Left lung (tissue), 4 donors: ENCODE measurements at regions not wholly inside any gene's neighbourhood (a gene's known extent, or its start where the extent isn't known, plus 50 kb on each side); places are given as distances from the start of the nearest gene placed in this dataset.
"Not testable (repeated sequence)": the region's sequence is repeated elsewhere in the genome, so short reads cannot be mapped to it uniquely, and the experiment has no call there.

ENCODE experiments used
- ATAC-seq: fragments of 200-7000 bp; cut with Tn5 transposase; one replicate; pipeline ENCODE4 v1.9.1; 2020; ENCODE audit warnings: moderate library complexity
- DNase-seq, 4 donors: peaks; one replicate each; pipeline ENCODE4 v3.0.0-alpha.2; 2013 to 2020
- H3K27ac ChIP-seq, 2 donors: fragments of 200-600 bp; sonication (generic) in 1 of 2; one replicate each; pipeline versions ENCODE4 v1.5.0 to v1.8.0; 2020 to 2021
- H3K27me3 ChIP-seq, 2 donors: fragments of 200-600 bp; sonication (generic) in 1 of 2; one replicate each; pipeline versions ENCODE4 v1.5.0 to v1.8.0; 2020 to 2021
- H3K36me3 ChIP-seq, 2 donors: fragments of 200-600 bp; sonication (generic) in 1 of 2; one replicate each; pipeline versions ENCODE4 v1.5.0 to v1.8.0; 2020 to 2021
- H3K4me1 ChIP-seq, 2 donors: fragments of 200-600 bp; one replicate each; pipeline ENCODE4 v1.8.0; 2021
- H3K4me3 ChIP-seq, 2 donors: fragments of 200-600 bp; sonication (generic) in 1 of 2; one replicate each; pipeline versions ENCODE4 v1.5.0 to v1.8.0; 2020 to 2021; ENCODE audit warnings: mild to moderate bottlenecking in 1 of 2
- H3K9me3 ChIP-seq, 2 donors: fragments of 200-600 bp; sonication (generic) in 1 of 2; one replicate each; pipeline versions ENCODE4 v1.5.0 to v1.8.0; 2020 to 2021
- intact Hi-C, 2 donors: fragments of 100-400 bp; cut with DNase I; formaldehyde crosslinking; loops; one replicate each; pipeline versions ENCODE4 v1.11.2 to v1.14.2; 2022
- TF ChIP-seq, protein P1 (sequence below), 2 donors: fragments of 200-600 bp; sonication (generic) in 1 of 2; IDR thresholded peaks; one replicate each; pipeline versions ENCODE4 v1.5.0 to v1.8.0; 2021; ENCODE audit warnings: antibody characterized with exemption in 2 of 2
- donor health status: DM: no; HTN: yes; CAD: no.
- donor health status: DM: no; HTN: no; CAD: no.

DNA sequence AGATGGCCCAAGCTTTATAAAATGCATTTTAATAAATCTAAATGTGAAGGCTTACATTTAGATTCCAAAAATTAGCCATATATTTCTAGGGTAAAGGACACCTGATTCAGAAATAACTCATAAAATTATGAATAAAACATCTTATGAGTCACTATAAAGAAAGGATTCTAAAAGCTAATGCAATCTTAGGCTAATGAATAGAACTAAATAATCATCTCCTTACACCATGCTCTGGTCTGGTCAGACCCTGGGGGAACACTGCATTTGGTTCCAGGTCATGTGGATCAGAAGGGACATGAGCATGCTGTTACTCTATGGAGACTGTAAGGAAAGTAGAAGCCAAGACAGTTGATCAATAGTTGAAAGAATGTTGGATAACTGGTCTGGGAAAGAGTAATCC, 370.4 kb downstream of the NDFIP2 start:
- no peaks in the 10 kb centered on the region for H3K4me1 ChIP-seq
- H3K9me3 ChIP-seq, result no peaks in the 10 kb centered on the region
- H3K4me3 ChIP-seq, result no peak overlapping the region
- no peak overlapping the region for H3K27ac ChIP-seq
- intact Hi-C loops, result no loop called here
- DNase-seq, result no peak
- TF ChIP-seq, protein P1, sequence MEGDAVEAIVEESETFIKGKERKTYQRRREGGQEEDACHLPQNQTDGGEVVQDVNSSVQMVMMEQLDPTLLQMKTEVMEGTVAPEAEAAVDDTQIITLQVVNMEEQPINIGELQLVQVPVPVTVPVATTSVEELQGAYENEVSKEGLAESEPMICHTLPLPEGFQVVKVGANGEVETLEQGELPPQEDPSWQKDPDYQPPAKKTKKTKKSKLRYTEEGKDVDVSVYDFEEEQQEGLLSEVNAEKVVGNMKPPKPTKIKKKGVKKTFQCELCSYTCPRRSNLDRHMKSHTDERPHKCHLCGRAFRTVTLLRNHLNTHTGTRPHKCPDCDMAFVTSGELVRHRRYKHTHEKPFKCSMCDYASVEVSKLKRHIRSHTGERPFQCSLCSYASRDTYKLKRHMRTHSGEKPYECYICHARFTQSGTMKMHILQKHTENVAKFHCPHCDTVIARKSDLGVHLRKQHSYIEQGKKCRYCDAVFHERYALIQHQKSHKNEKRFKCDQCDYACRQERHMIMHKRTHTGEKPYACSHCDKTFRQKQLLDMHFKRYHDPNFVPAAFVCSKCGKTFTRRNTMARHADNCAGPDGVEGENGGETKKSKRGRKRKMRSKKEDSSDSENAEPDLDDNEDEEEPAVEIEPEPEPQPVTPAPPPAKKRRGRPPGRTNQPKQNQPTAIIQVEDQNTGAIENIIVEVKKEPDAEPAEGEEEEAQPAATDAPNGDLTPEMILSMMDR (IDR thresholded peaks at IDR 0.05), result no peak
- ATAC-seq, result no peak
- no peaks in the 10 kb centered on the region for H3K27me3 ChIP-seq
- no peaks in the 10 kb centered on the region for H3K36me3 ChIP-seq

DNA sequence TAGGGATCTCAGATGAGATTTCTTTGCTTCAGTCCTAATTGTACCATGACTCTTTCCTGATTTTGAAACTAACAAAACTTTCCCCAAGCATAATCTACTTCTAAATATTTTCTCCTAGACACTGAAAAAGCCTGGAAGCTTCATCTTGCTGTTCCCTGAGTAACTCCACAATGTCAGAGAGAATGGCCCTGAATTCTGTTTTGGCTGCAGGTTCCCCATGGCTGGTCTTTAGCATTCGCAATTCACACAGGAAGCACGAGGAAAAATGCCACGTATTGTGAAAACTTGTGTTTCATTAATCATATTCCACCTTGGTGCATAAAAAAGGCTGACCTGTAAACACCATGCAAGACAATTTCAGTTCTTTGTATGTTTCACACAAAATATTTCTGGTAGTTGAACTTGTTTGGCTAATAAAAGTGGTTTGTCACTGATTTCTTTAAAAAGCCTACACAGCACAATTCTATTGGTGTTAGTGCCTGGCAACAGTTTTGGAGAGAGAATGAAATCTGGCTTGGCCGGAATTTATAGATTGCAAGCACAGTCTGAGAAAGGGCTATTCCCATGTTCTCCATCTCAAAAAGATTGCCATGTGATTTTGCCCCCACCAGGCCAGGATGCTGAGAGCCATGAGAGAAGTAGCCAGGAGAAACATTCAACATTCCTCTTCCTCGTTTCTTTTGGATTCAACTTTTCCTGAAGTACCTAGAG, 367.1 kb downstream of the NDFIP2 start:
- intact Hi-C loops, result no loop called here
- no peak for ATAC-seq
- Histone ChIP-seq H3K4me1 (no peaks in the 10 kb centered on the region), H3K36me3 (no peaks in the 10 kb centered on the region), H3K27me3 (no peaks in the 10 kb centered on the region), H3K9me3 (no peaks in the 10 kb centered on the region), H3K27ac (no peak overlapping the region), H3K4me3 (no peak overlapping the region)
- DNase-seq, result no peak
- TF ChIP-seq, protein P1 (IDR thresholded peaks at IDR 0.05), result no peak

DNA sequence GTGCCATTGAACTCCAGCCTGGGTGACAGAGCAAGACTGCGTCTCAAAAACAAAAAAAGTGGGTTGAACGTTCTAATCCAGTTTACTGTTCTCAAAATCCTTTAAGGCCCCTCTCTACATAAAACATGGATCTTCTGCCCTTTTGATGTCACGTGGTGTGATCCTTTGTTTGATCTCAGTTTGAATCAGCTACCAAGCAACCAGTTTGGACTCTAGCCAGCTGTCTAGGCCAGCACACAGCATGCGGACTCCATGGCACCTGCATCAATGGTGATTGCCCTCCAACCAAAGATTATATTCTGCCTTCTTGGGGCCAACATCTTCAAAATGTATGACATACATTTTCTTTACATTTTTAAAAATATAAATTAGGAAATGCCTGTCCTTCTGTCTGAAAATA, 365.4 kb downstream of the NDFIP2 start:
- H3K27ac ChIP-seq, result no peak overlapping the region
- no peak overlapping the region for H3K4me3 ChIP-seq
- TF ChIP-seq, protein P1 (IDR thresholded peaks at IDR 0.05), result no peak
- H3K36me3 ChIP-seq, result no peaks in the 10 kb centered on the region
- H3K9me3 ChIP-seq, result no peaks in the 10 kb centered on the region
- H3K27me3 ChIP-seq, result no peaks in the 10 kb centered on the region
- DNase-seq, result no peak
- no peak for ATAC-seq
- intact Hi-C loops, result no loop called here
- H3K4me1 ChIP-seq, result no peaks in the 10 kb centered on the region

DNA sequence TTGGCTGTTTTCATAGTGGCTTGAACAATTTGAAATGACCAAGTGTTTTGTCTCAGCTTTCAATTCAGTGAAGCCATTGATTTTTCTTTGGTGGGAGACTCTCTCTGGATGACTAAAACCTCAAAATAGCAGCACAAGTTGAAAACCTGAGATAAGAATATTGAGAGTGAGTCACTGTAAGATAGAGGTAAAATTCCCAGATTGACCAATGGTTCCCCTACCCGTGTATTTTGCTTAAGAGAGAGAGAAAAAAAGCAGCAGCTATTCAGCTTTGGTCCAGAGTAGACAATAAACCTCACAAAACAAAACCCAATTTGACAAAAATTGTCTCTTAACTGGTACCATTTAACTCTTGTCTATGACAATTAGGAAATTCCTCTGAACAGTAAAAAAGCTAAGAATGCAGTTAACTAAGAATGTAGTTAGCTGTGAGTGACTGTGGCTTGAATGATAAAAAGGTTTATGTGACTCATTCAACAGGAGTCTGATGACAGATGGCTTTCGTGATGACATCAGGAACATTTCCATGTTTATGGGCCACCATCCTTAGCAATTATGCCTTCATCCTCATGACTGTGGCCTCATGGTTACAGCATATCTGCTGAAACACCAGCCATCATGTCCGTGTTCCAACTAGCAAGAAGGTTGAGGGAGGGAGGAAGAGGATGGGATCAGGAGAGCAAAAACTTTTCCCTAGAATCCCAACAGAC, 356.9 kb downstream of the NDFIP2 start:
- intact Hi-C loops, result no loop called here
- DNase-seq (no peak), ATAC-seq (no peak)
- TF ChIP-seq, protein P1 (IDR thresholded peaks at IDR 0.05), result no peak
- no peaks in the 10 kb centered on the region for H3K36me3 ChIP-seq
- no peak overlapping the region for H3K27ac ChIP-seq
- H3K27me3 ChIP-seq, result no peaks in the 10 kb centered on the region
- no peak overlapping the region for H3K4me3 ChIP-seq
- H3K4me1 ChIP-seq, result no peaks in the 10 kb centered on the region
- H3K9me3 ChIP-seq, result no peaks in the 10 kb centered on the region

DNA sequence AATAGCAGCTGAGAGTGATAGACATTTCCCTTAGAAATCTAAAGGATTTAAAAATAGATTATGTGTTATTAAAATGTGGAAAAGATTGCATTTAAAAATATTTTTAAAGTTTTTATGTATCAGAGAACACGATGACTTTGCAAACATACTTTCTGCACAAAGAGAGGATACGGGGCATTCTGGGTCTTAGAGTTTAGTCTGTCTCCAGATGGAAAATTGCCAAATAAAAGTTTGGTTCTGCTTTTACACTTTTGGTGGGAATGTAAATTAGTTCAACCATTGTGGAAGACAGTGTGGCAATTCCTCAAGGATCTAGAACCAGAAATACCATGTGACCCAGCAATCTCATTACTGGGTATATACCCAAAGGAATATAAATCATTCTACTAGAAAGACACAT, 355.2 kb downstream of the NDFIP2 start:
- H3K27me3 ChIP-seq, DNase-seq, ATAC-seq, H3K36me3 ChIP-seq, H3K27ac ChIP-seq, H3K4me3 ChIP-seq, intact Hi-C loops, H3K4me1 ChIP-seq, H3K9me3 ChIP-seq: not testable (repeated sequence)
